Activated CD4-positive, alpha-beta memory T cell treated with anti-CD3 and anti-CD28 coated beads for 36 hours (primary cell): ENCODE measurements at regions not wholly inside any gene's neighbourhood (a gene's known extent, or its start where the extent isn't known, plus 50 kb on each side); places are given as distances from the start of the nearest gene placed in this dataset.
"Not testable (repeated sequence)": the region's sequence is repeated elsewhere in the genome, so short reads cannot be mapped to it uniquely, and the experiment has no call there.

Experiments used
- CTCF ChIA-PET: fragments of 350-600 bp; sonication (Branson Sonifier 250); formaldehyde crosslinking; loops from one replicate; lab custom pipeline; 2021; ENCODE audit warnings: antibody characterized with exemption, inconsistent platforms; lab: Charles Lee
- POLR2A ChIA-PET: fragments of 350-600 bp; sonication (Branson Sonifier 250); formaldehyde crosslinking; loops from one replicate; lab custom pipeline; 2021; ENCODE audit warnings: antibody characterized with exemption; lab: Charles Lee
- DNase-seq: peaks from one replicate; pipeline ENCODE4 v3.0.0-alpha.2; 2020
- H3K27ac Mint-ChIP-seq: one replicate; pipeline ENCODE4 v1.8.0; 2021; ENCODE audit warnings: mixed read lengths
- H3K27me3 Mint-ChIP-seq: one replicate; pipeline ENCODE4 v1.8.0; 2021; ENCODE audit warnings: mixed read lengths
- H3K36me3 Mint-ChIP-seq: one replicate; pipeline ENCODE4 v1.8.0; 2021; ENCODE audit warnings: mixed read lengths
- H3K4me1 Mint-ChIP-seq: one replicate; pipeline ENCODE4 v1.8.0; 2021; ENCODE audit warnings: low read depth, mixed read lengths
- H3K4me3 Mint-ChIP-seq: one replicate; pipeline ENCODE4 v1.8.0; 2021; ENCODE audit warnings: mild to moderate bottlenecking, mixed read lengths
- H3K9me3 Mint-ChIP-seq: one replicate; pipeline ENCODE4 v1.8.0; 2021; ENCODE audit warnings: mixed read lengths
- intact Hi-C: fragments of 100-400 bp; cut with micrococcal nuclease; formaldehyde crosslinking; loops from one replicate; pipeline ENCODE4 v1.15.1; 2023

DNA sequence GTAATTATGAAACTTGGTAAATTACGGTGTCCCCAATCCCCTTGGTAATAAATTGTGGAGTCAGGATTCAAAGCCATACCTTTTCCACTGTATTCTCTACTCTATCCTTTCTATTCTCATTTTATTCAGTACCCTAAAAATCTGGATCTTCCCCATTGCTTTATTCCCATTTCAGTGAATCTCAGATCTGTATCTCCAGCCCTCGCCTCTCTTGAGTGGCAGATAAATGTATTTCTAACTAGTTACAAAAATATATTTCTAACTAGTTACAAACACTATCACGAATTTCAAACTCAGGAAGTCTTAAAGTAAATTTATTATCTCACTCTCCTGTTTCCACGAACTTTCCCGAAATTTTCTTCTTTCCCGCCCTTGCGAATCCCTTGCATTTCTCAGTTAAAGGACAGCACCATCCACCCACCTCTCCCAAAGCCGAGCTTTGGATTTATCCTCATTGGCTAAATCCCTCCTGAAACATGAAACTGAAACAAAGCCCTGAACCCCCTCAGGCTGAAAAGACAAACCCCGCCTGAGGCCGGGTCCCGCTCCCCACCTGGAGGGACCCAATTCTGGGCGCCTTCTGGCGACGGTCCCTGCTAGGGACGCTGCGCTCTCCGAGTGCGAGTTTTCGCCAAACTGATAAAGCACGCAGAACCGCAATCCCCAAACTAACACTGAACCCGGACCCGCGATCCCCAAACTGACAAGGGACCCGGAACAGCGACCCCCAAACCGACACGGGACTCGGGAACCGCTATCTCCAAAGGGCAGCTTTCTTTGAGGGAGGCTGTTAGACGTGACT is 164.3 kb upstream of the PABPC3 start:
- Mint-ChIP-seq H3K4me1 (no peaks in the 10 kb centered on the region), H3K27me3 (peaks cover 38% of the 10 kb centered on the region), H3K4me3 (no peak overlapping the region), H3K27ac (no peak overlapping the region), H3K36me3 (no peaks in the 10 kb centered on the region), H3K9me3 (no peaks in the 10 kb centered on the region)
- intact Hi-C loops = no loop called here
- no peak for DNase-seq
- POLR2A ChIA-PET = no interaction called here
- CTCF ChIA-PET = no interaction called here

DNA sequence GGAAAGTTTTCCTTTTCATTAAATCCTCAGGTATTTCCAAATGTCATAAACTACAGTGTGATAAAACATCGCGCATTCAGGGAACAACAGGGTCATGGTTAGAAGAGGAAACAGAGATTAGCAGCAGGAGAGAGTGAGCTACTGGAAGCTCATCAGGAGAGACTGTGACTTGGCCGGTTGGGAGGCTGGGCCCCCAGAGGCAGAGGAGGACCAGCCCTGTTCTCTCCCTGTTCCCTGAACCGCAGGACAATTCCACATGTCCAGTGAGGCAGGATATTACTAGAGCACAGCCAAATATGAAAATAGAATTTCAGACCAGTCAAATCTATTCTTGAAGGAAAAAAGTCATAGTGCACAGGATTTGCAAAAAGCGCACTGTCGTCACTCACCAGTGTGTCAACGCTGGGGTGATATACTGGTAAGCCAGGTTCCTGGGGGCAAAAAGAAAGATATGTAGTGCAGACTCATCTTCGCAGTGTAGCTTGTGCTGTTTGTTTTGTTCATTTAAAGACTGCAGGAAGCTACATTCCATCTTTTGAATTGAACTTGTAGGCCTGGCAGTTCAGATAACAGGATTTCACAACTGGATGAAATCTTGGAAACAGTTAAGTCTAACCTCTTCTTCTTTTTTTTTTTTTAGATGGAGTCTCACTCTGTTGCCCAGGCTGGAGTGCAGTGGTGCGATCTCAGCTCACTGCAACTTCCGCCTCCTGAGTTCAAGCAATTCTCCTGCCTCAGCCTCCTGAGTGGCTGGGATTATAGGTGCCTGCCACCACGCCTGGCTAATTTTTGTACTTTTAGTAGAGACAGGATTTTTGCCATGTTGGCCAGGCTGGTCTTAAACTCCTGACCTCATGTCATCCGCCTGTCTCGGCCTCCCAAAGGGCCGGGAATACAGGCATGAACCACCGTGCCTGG is 162.6 kb upstream of the PABPC3 start:
- H3K27me3 Mint-ChIP-seq = peaks cover 46% of the 10 kb centered on the region
- intact Hi-C loops, H3K9me3 Mint-ChIP-seq, CTCF ChIA-PET, H3K27ac Mint-ChIP-seq, H3K4me1 Mint-ChIP-seq, H3K4me3 Mint-ChIP-seq, POLR2A ChIA-PET, H3K36me3 Mint-ChIP-seq, DNase-seq: not testable (repeated sequence)

DNA sequence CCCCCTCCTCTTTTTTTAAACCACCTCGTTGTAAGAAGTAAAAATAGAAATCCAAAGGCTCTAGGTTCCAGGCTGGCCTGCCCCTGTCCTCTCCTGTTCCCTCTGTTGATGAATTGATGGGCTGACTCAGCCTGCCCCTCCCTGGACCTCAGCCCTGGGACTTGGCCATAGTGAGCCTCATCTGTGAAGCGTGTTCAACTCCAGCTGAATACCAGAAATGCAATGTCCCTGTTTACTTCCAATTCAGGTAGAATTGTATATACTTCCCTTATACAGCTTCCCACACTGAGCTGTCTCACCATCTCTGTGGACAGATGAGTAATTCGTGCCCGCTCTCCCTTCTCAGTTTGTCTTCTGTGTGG is 161.9 kb upstream of the PABPC3 start:
- H3K9me3 Mint-ChIP-seq, CTCF ChIA-PET, H3K4me3 Mint-ChIP-seq, H3K27ac Mint-ChIP-seq, intact Hi-C loops, POLR2A ChIA-PET, H3K36me3 Mint-ChIP-seq, H3K4me1 Mint-ChIP-seq, DNase-seq: not testable (repeated sequence)
- peaks cover 47% of the 10 kb centered on the region for H3K27me3 Mint-ChIP-seq

DNA sequence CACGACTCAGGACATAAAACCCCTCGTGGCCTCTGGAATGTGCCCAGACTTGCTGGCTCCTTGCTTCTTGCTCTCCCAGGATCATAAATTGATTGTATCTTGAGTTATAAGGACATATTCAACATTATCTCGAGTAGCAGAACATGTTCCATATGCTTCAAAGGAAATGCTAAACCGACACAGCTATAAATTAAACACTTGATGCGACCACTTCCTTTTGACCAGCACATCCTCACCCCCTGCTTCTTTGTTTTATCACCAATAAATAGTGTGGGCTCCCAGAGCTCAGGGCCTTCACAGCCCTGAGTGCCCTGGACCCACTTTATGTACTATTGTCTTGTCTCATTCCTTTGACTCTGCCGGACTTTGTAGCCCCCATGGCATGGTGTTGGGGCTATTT is 157.0 kb upstream of the PABPC3 start:
- H3K27ac Mint-ChIP-seq = no peak overlapping the region
- H3K27me3 Mint-ChIP-seq = peaks cover 20% of the 10 kb centered on the region
- H3K36me3 Mint-ChIP-seq = peaks cover 3% of the 10 kb centered on the region
- ChIA-PET POLR2A (no interaction called here), CTCF (no interaction called here)
- no peaks in the 10 kb centered on the region for H3K4me1 Mint-ChIP-seq
- no peak overlapping the region for H3K4me3 Mint-ChIP-seq
- H3K9me3 Mint-ChIP-seq = no peaks in the 10 kb centered on the region
- intact Hi-C loops = no loop called here
- no peak for DNase-seq

DNA sequence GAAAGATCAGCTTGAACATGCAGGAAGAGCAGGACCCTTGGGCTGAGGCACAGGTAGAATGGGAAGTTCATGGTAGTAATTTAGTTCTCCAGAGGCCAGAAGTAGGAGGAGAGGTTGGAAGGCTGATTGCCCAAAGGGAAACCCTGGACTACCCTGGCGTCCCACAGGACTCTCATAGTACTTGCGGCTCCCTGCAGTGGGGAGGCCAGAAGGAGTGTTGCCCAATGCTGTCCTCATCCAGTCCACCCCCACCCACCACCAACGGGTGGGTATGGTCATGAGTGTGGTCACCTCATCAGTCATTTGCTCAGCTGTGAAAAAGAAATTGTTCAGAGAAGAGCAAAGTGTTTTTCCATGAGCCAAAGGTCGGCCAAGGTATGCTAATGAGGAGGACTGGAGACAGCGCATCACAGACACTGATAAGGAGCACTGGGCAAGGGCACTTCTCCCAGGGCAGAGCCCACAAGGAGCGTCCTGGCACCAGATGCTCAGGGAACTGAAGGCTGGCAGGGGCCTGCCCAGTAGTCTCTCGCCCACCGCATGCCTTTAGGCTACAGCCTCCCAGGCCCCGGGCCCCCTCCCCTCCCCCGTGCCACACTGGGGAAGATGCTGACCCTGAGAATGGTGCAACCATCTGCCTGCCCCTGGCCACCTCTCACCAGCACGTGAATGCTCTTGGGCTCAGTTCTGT is 154.8 kb upstream of the PABPC3 start:
- H3K4me1 Mint-ChIP-seq, H3K4me3 Mint-ChIP-seq, DNase-seq, H3K36me3 Mint-ChIP-seq, H3K9me3 Mint-ChIP-seq, POLR2A ChIA-PET, H3K27ac Mint-ChIP-seq, CTCF ChIA-PET, intact Hi-C loops: not testable (repeated sequence)
- H3K27me3 Mint-ChIP-seq = peaks cover 18% of the 10 kb centered on the region

DNA sequence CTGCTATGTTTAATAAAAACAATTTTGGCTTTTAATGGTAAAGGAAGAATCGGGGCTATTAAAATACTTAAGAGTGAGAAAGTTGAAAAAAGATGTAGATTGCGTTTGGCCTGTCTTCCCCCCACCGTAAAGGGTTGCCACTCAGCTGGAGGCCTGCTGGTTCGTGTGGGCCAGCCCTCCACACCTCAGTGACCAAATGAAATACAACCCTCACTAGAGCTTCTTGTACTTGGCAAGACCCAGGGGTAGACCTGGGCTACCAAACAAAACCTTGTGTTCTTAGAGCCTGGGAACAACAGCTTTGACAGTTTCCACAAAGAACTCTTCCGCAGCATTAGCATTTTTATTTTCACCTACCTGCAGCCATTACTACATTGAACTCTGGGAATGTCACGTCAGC is 152.8 kb upstream of the PABPC3 start:
- ChIA-PET CTCF (no interaction called here), POLR2A (no interaction called here)
- no peak overlapping the region for H3K4me3 Mint-ChIP-seq
- peaks cover under 1% of the 10 kb centered on the region for H3K4me1 Mint-ChIP-seq
- no peaks in the 10 kb centered on the region for H3K9me3 Mint-ChIP-seq
- intact Hi-C loops = no loop called here
- no peak for DNase-seq
- no peaks in the 10 kb centered on the region for H3K36me3 Mint-ChIP-seq
- no peak overlapping the region for H3K27ac Mint-ChIP-seq
- H3K27me3 Mint-ChIP-seq = peaks cover 10% of the 10 kb centered on the region

DNA sequence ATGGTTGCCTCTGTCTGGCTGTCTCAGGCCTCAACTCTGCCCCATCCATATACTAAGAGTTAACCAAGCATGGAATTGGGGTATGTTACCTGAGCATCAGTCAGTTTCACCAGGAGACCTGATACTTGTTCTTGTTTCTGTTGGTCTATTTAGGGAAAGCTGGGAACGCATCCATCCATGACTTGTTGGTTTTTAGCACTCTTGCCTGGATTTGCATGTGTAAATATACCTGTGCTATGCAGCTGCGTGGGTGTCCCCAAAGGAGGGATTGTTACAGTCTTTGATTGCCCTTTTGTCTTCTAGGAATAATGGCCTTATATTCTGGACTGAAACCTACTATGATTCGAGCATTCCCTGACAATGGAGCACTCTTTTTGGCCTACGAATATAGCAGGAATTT is 151.9 kb upstream of the PABPC3 start:
- H3K4me1 Mint-ChIP-seq, H3K36me3 Mint-ChIP-seq, intact Hi-C loops, POLR2A ChIA-PET, DNase-seq, H3K9me3 Mint-ChIP-seq, H3K27me3 Mint-ChIP-seq, H3K4me3 Mint-ChIP-seq, CTCF ChIA-PET, H3K27ac Mint-ChIP-seq: not testable (repeated sequence)

DNA sequence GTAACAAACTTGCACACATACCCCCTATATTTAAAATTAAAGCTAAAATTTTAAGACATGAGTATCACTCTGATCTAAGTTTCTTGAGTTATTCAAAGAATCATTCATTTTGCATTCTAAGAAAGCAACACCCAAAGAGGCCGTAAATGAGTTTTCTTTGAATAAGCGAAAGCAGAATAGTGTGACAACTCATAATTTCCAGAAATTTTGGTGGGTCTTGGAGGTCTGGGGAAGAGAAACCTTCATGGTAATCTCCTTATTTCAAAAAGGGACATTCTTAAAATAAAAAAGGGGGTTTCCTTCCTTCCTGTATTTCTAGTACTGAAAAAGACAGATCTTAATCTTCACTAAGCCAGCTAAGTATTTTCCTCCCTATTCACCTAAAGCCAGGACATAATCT is 147.0 kb upstream of the PABPC3 start:
- H3K27ac Mint-ChIP-seq, POLR2A ChIA-PET, DNase-seq, H3K4me3 Mint-ChIP-seq, H3K9me3 Mint-ChIP-seq, CTCF ChIA-PET, H3K36me3 Mint-ChIP-seq, intact Hi-C loops: not testable (repeated sequence)
- peaks cover 12% of the 10 kb centered on the region for H3K4me1 Mint-ChIP-seq
- H3K27me3 Mint-ChIP-seq = peaks cover 13% of the 10 kb centered on the region

DNA sequence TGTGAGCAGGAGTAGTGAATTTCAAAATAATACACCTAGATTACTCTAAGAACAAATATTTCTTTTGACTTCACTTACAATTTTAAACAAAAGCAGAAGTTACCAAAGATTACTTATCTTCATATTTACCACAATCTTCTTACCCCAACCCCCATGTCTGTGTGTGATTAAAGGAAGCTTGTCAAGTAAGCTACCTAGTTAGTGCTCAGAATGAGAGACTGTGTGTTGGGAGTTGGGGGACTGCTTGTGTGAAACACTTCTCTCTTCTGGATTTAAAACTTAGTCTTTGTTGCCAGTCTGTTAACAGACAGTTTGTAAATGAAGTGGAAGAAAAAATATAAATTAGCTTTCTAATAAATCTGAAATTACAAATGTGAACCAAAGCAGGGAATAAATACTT is 145.3 kb upstream of the PABPC3 start:
- intact Hi-C loops, H3K9me3 Mint-ChIP-seq, H3K27ac Mint-ChIP-seq, DNase-seq, POLR2A ChIA-PET, CTCF ChIA-PET, H3K36me3 Mint-ChIP-seq, H3K4me3 Mint-ChIP-seq: not testable (repeated sequence)
- peaks cover 12% of the 10 kb centered on the region for H3K27me3 Mint-ChIP-seq
- peaks cover 12% of the 10 kb centered on the region for H3K4me1 Mint-ChIP-seq

DNA sequence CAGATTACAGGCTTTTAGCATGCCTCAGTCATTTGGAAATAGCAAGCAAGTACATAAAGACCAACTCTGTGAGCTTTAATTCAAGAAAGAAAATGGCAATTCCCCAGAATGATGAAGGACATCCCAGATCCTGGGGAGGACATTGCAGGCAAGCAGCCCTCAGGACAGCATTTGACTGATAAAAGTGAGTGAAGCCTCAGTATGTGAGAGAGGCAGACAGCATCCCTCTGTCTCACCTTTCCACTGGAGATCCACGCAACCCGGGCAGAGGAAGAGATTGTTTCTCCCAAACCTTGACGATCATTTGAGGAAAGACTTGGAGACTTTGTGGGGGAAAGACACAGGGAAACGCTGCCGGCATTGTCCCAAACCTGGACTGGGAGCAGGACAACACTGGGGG is 128.0 kb upstream of the PABPC3 start:
- POLR2A ChIA-PET, H3K4me1 Mint-ChIP-seq, DNase-seq, H3K4me3 Mint-ChIP-seq, H3K27ac Mint-ChIP-seq, H3K9me3 Mint-ChIP-seq, H3K36me3 Mint-ChIP-seq: not testable (repeated sequence)
- CTCF ChIA-PET = interaction anchor here (1.9 kb wide), 1 partner anchor 103 kb away, joined by 7 read pairs; no protein-coding TSS in a partner anchor
- peaks cover 11% of the 10 kb centered on the region for H3K27me3 Mint-ChIP-seq
- intact Hi-C loops = loop anchor here (10.0 kb wide), 1 partner anchor 223 kb away; no protein-coding TSS in a partner anchor

DNA sequence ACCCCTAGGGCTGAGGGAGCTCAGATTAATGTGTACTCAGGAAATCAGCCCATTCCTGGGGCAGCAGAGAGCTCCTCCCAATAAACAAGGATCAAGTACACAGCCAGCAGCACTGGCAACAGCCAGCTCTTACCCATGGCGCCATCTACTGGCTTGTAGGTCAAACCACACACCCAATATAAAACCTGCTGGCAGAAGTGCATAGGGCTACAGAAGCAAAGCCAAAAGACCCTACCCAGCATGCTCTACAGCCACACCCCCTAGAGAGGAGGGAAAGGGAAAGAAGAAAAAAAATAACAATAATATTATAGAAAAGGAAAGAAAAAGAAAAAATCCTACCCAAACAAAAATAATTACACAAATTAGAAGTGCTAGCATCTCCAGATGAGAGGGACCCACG is 127.5 kb upstream of the PABPC3 start:
- POLR2A ChIA-PET, H3K27ac Mint-ChIP-seq, DNase-seq, H3K9me3 Mint-ChIP-seq, H3K4me3 Mint-ChIP-seq, H3K36me3 Mint-ChIP-seq, H3K4me1 Mint-ChIP-seq: not testable (repeated sequence)
- intact Hi-C loops = loop anchor here (10.0 kb wide), 1 partner anchor 224 kb away; no protein-coding TSS in a partner anchor
- peaks cover 11% of the 10 kb centered on the region for H3K27me3 Mint-ChIP-seq
- CTCF ChIA-PET = interaction anchor here (0.6 to 1.9 kb wide), 3 partner anchors 57 to 221 kb away, joined by 3 to 7 read pairs (median 3); no protein-coding TSS in a partner anchor

DNA sequence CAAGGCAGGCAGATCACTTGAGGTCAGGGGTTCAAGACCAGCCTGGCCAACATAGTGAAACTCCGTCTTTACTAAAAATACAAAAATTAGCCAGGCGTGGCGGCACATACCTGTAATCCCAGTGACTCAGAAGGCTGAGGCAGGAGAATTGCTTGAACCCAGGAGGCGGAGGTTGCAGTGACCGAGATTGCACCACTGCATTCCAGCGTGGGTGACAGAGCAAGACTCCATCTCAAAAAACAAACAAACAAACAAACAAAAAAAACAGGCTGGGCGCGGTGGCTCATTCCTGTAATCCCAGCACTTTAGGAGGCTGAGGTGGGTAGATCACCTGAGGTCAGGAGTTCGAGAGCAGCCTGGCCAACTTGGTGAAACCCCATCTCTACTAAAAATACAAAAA is 122.8 kb upstream of the PABPC3 start:
- H3K9me3 Mint-ChIP-seq, H3K36me3 Mint-ChIP-seq, CTCF ChIA-PET, DNase-seq, H3K4me1 Mint-ChIP-seq, POLR2A ChIA-PET, H3K27ac Mint-ChIP-seq, H3K4me3 Mint-ChIP-seq, intact Hi-C loops: not testable (repeated sequence)
- peaks cover 15% of the 10 kb centered on the region for H3K27me3 Mint-ChIP-seq
